Coronary artery (tissue), 2 donors: ENCODE measurements at regions not wholly inside any gene's neighbourhood (a gene's known extent, or its start where the extent isn't known, plus 50 kb on each side); places are given as distances from the start of the nearest gene placed in this dataset.

Experiments
- DNase-seq: peaks from one replicate; pipeline ENCODE4 v3.0.0-alpha.2; 2017; ENCODE audit warnings: low spot score
- H3K27ac ChIP-seq, 2 donors: fragments of 200-600 bp; sonication (generic); one replicate each; pipeline ENCODE4 v1.5.1; 2016 to 2019
- H3K4me3 ChIP-seq: fragments of 200-600 bp; sonication (generic); 2 replicates; pipeline ENCODE4 v1.5.1; 2016; ENCODE audit warnings: mild to moderate bottlenecking, moderate library complexity
- TF ChIP-seq, protein P1 (sequence below): fragments of 200-600 bp; sonication (generic); IDR thresholded peaks from one replicate; pipeline ENCODE4 v1.5.1; 2019; ENCODE audit warnings: antibody characterized with exemption

DNA sequence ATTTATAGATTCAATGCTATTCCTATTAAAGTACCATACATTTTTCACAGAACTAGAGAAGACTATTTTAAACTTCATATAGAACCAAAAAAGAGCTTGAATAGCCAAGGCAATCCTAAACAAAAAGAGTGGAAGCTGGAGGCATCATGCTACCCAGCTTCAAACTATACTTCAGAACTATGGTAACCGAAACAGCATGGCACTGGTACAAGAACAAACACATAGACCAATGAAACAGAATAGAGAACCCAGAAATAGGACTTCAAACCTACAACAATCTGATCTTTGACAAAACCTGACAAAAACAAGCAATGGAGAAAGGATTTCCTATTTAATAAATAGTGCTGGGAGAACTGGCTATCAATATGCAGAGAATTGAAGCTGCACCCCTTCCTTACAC, 134.2 kb upstream of the PAQR3 start:
- DNase-seq, result no peak
- Histone ChIP-seq H3K27ac (no peak overlapping the region), H3K4me3 (no peak overlapping the region)
- TF ChIP-seq, protein P1, sequence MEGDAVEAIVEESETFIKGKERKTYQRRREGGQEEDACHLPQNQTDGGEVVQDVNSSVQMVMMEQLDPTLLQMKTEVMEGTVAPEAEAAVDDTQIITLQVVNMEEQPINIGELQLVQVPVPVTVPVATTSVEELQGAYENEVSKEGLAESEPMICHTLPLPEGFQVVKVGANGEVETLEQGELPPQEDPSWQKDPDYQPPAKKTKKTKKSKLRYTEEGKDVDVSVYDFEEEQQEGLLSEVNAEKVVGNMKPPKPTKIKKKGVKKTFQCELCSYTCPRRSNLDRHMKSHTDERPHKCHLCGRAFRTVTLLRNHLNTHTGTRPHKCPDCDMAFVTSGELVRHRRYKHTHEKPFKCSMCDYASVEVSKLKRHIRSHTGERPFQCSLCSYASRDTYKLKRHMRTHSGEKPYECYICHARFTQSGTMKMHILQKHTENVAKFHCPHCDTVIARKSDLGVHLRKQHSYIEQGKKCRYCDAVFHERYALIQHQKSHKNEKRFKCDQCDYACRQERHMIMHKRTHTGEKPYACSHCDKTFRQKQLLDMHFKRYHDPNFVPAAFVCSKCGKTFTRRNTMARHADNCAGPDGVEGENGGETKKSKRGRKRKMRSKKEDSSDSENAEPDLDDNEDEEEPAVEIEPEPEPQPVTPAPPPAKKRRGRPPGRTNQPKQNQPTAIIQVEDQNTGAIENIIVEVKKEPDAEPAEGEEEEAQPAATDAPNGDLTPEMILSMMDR, result no peak

- Histone ChIP-seq H3K4me3 (no peak overlapping the region), H3K27ac (no peak overlapping the region)
- DNase-seq, result no peak
- TF ChIP-seq, protein P1, result no peak
Observed at GRCh38 chr4:79065262-79065661, 126.0 kb upstream of the PAQR3 start.

DNA sequence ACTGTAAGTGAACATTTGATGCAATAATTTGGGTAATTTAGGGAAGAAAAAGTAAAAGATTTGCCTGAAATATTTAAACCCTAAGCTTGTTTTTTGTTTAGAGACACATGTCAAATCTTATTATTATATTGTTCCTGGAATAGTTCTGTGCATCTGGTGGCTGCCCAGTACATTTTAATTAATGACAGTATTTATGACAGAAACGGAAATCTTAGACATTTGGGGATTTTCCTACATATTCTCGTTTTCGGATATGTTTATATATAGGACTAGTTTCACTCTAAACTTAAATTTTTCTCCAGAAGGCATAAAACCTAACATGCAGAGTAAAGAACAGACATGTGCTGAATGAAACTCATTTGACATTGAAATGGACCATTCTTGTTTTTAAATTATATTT, 125.6 kb upstream of the PAQR3 start:
- TF ChIP-seq, protein P1, result no peak
- Histone ChIP-seq H3K4me3 (no peak overlapping the region), H3K27ac (no peak overlapping the region)
- DNase-seq, result no peak

- no peak for DNase-seq
- H3K27ac ChIP-seq, result no peak overlapping the region
- no peak overlapping the region for H3K4me3 ChIP-seq
- TF ChIP-seq, protein P1, result no peak
Observed at GRCh38 chr4:79059631-79060399, 120.6 kb upstream of the PAQR3 start.

DNA sequence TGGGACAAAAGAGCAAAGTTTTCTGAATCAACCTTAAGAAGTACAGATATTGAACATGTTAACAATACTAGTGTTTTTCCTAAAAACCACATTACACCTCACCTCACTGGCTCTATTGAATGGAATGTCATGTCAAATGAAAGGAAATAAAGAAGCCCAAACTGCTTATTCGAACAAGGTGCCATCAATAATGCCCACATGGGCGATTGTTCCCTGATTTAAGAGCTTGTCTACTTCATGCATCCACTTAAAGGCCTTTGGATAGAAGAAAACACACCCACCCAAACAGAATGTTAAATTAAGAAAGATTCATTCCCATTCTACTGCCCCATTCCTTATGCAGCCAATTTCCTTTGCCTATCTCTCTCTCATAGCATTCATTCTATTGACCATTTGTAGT, 118.5 kb upstream of the PAQR3 start:
- TF ChIP-seq, protein P1, result no peak
- H3K27ac ChIP-seq, result no peak overlapping the region
- no peak for DNase-seq
- H3K4me3 ChIP-seq, result no peak overlapping the region

DNA sequence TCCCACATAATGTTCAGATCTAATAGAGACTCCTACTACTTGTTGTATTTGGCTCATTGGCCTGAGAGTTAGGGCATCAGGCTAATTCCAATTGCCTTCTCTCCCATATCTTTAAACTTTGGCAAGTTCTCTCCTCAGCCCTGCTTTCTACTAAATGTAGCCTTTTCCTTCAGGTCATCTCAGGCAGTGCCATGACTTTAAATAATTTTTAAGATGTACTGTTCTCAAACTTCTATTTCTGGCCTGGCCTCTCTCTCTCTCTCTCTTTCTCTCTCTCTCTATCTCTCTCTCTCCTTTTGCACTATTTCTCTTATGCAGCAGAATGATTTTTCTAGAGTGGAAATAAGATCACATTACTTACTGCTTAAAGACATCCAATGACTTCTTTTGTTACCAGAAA, 114.5 kb upstream of the PAQR3 start:
- no peak overlapping the region for H3K27ac ChIP-seq
- DNase-seq, result no peak
- H3K4me3 ChIP-seq, result no peak overlapping the region
- TF ChIP-seq, protein P1, result no peak

GRCh38 chr4:79050541-79050880, 111.3 kb upstream of the PAQR3 start:
- H3K27ac ChIP-seq, result no peak overlapping the region
- H3K4me3 ChIP-seq, result no peak overlapping the region
- TF ChIP-seq, protein P1, result no peak
- no peak for DNase-seq
